Brain microvascular endothelial cell (primary cell): ENCODE measurements at regions not wholly inside any gene's neighbourhood (a gene's known extent, or its start where the extent isn't known, plus 50 kb on each side); places are given as distances from the start of the nearest gene placed in this dataset.

Experiments used
- DNase-seq: peaks from one replicate; pipeline ENCODE4 v3.0.0-alpha.2; 2020
- H3K27ac ChIP-seq: fragments of 250-450 bp; sonication (Bioruptor Pico); 2 replicates; pipeline ENCODE4 v1.5.1; 2020; ENCODE audit warnings: mild to moderate bottlenecking, moderate library complexity
- H3K27me3 ChIP-seq: fragments of 250-450 bp; sonication (Bioruptor Pico); replicated peaks from 2 replicates; pipeline ENCODE4 v1.5.1; 2020; ENCODE audit warnings: mild to moderate bottlenecking
- H3K36me3 ChIP-seq: fragments of 250-450 bp; sonication (Bioruptor Pico); replicated peaks from 2 replicates; pipeline ENCODE4 v1.5.1; 2020; ENCODE audit warnings: mild to moderate bottlenecking
- H3K4me3 ChIP-seq: 2 replicates; pipeline ENCODE4 v1.5.1; 2011; ENCODE audit warnings: low read depth, mild to moderate bottlenecking, control low read depth, low read length, moderate library complexity
- in situ Hi-C: cut with HindIII; loops from 2 replicates; pipeline ENCODE4 v1.10.0; 2017; ENCODE audit warnings: low sequenced_read_pairs, low pct_ligation_motif_present
- TF ChIP-seq, protein P1 (sequence below): IDR thresholded peaks from 2 replicates; pipeline ENCODE4 v1.5.1; 2011; ENCODE audit warnings: low read depth, mild to moderate bottlenecking, moderate library complexity, low read length, control low read depth, inconsistent platforms; ENCODE audit errors: missing control alignments

DNA sequence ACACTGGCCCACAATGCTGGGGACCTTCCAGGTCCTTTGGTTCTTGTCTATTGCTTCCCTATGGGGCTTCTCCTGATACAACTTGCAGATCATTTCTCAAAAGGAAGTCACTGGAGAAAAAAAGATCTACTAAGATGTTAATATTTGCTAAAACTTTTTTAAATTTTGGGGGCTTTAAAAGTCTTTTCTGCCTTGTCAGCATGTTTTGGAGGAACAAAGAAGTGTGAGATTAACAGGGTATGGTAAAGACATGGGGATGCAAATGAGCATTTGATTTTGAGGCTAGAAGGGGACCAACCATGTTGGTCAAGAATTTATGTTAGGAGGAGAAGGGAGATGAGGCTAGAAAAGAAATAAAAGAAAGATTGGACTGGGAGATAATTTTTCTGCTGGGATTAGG is 515.4 kb downstream of the HTR7 start:
- no peak overlapping the region for H3K4me3 ChIP-seq
- no peaks in the 10 kb centered on the region for H3K27me3 ChIP-seq
- no peak for DNase-seq
- no peaks in the 10 kb centered on the region for H3K36me3 ChIP-seq
- H3K27ac ChIP-seq: no peak overlapping the region
- TF ChIP-seq, protein P1, sequence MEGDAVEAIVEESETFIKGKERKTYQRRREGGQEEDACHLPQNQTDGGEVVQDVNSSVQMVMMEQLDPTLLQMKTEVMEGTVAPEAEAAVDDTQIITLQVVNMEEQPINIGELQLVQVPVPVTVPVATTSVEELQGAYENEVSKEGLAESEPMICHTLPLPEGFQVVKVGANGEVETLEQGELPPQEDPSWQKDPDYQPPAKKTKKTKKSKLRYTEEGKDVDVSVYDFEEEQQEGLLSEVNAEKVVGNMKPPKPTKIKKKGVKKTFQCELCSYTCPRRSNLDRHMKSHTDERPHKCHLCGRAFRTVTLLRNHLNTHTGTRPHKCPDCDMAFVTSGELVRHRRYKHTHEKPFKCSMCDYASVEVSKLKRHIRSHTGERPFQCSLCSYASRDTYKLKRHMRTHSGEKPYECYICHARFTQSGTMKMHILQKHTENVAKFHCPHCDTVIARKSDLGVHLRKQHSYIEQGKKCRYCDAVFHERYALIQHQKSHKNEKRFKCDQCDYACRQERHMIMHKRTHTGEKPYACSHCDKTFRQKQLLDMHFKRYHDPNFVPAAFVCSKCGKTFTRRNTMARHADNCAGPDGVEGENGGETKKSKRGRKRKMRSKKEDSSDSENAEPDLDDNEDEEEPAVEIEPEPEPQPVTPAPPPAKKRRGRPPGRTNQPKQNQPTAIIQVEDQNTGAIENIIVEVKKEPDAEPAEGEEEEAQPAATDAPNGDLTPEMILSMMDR: no peak
- in situ Hi-C loops: no loop called here

DNA sequence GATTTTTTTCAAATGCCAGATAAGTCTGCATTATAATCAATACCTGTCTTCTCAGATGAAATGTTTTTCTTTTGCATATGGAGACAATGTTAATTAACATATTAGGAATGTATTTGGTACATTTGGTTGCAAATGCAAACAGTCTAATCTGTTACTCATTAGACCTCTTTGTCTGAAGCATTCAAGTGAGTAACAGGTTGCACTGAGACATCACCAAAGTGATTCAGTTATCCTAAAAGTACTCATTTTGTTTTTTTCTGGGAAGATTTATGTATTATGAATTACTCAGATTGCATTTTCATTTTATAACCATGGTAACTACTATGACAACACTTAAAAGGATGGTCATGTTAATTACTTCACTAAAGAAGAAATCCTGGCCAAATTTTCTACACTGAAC is 513.6 kb downstream of the HTR7 start:
- no peak overlapping the region for H3K4me3 ChIP-seq
- in situ Hi-C loops: no loop called here
- TF ChIP-seq, protein P1: no peak
- no peaks in the 10 kb centered on the region for H3K36me3 ChIP-seq
- DNase-seq: no peak
- no peaks in the 10 kb centered on the region for H3K27me3 ChIP-seq
- no peak overlapping the region for H3K27ac ChIP-seq

DNA sequence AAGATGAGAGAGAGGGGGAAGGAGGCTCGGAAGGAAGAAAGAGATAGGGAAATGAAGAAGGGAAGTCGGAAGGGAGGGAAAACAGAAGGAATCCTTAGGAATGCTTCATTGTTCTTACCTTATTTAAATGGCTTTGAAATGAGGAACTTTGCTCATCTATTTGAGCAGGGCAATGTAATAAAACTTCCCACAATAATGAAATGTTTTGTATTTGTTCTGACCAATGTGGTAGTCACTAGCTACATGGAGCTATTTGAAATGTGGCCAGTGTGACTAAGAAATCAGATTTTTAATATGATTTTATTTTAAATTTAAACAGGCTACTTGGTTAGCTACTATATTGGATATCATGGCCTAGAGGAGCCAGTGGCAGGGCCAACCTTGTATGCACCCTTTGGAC is 510.6 kb downstream of the HTR7 start:
- in situ Hi-C loops: no loop called here
- H3K4me3 ChIP-seq: no peak overlapping the region
- no peaks in the 10 kb centered on the region for H3K27me3 ChIP-seq
- TF ChIP-seq, protein P1: no peak
- H3K36me3 ChIP-seq: no peaks in the 10 kb centered on the region
- H3K27ac ChIP-seq: no peak overlapping the region
- no peak for DNase-seq

DNA sequence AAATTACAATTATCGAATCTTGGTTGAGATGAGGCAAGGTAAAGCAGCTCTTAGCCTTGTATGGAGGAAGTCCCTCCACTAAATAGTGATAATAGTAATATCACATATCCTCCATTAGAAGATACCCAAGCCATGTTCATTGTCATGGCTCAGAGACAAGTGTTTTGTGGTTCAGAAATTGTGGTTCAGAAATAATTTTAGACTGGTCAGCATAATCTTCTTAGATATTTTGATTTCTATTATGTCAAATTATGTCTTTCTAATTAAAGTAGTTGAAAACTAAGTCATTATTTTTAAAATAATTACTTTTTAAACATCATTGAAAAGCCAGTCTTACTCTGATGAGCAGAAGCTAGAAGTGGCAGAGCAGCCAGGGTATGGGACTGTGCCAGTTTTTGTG is 507.7 kb downstream of the HTR7 start:
- in situ Hi-C loops: no loop called here
- TF ChIP-seq, protein P1: no peak
- no peak overlapping the region for H3K27ac ChIP-seq
- H3K4me3 ChIP-seq: no peak overlapping the region
- no peak for DNase-seq
- no peaks in the 10 kb centered on the region for H3K27me3 ChIP-seq
- no peaks in the 10 kb centered on the region for H3K36me3 ChIP-seq

DNA sequence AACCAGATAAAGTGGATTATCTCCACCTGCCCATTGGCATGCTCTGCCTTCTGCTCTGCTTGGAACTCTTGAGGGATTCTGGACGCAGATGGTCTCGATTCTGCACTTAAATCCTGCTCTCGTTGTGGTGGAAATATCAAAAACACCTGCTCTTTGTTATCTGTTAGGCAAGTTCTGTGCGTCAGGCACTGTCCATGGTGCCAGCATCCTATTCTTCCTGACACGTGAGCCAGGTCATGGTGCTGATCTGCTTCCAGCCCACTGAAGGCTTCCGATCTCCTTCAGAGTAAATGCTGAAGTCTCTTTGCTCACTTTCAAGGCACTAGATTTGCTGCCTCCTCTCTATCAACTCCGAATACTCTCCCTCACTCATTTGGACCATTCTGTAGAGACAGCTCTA is 505.6 kb downstream of the HTR7 start:
- H3K4me3 ChIP-seq: no peak overlapping the region
- in situ Hi-C loops: no loop called here
- TF ChIP-seq, protein P1: no peak
- H3K27me3 ChIP-seq: no peaks in the 10 kb centered on the region
- no peaks in the 10 kb centered on the region for H3K36me3 ChIP-seq
- H3K27ac ChIP-seq: no peak overlapping the region
- peak; percentile 1 for DNase-seq

DNA sequence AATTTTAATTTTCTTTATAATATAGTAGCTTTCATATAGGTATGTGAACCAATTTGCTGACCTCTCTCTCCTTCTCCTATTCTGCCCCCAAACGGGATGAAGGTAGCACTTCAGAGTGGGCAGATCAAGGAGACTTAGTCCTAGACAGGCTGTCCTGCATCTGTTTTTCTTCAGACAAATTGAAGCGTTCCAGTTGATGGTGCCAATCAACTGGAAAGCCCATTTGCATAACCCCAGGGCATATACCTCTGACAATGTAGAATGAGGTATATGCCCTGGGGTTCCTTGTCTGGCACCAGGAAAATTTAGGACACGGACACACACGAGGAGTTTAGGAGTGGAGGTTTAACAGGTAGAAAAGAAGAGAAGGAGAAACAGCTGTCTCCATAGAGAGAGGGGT is 502.9 kb downstream of the HTR7 start:
- no peak overlapping the region for H3K27ac ChIP-seq
- TF ChIP-seq, protein P1: no peak
- in situ Hi-C loops: no loop called here
- DNase-seq: no peak
- no peak overlapping the region for H3K4me3 ChIP-seq
- H3K36me3 ChIP-seq: no peaks in the 10 kb centered on the region
- H3K27me3 ChIP-seq: no peaks in the 10 kb centered on the region
